HEK293 (cell line): ENCODE measurements at regions not wholly inside any gene's neighbourhood (a gene's known extent, or its start where the extent isn't known, plus 50 kb on each side); places are given as distances from the start of the nearest gene placed in this dataset.

Experiments
- CTCF ChIA-PET: fragments of 350-600 bp; formaldehyde crosslinking; extraction: SDS; loops from one replicate; lab custom pipeline; 2021; ENCODE audit warnings: antibody characterized with exemption; lab: Yijun Ruan, JAX
- POLR2A ChIA-PET: fragments of 300-600 bp; formaldehyde crosslinking; extraction: SDS; loops from one replicate; lab custom pipeline; 2020; ENCODE audit warnings: antibody characterized with exemption, inconsistent platforms; lab: Yijun Ruan, JAX
- H3K27ac ChIP-seq: fragments of 200-500 bp; sonication (Bioruptor generic); 2 replicates; pipeline ENCODE4 v1.5.1; 2014; ENCODE audit warnings: low read depth, low read length, control low read depth, inconsistent platforms; ENCODE audit errors: extremely low read depth
- H3K36me3 ChIP-seq, 2 experiments: fragments of 200-500 bp in 1 of 2; sonication (Bioruptor generic) in 1 of 2; 1 replicate in 1 of 2; 2 replicates in 1 of 2; pipeline ENCODE4 v1.5.1; 2014 to 2017; ENCODE audit warnings: inconsistent platforms in 2 of 2, low read length in 2 of 2; ENCODE audit not compliant: control insufficient read depth in 2 of 2, insufficient read depth in 1 of 2
- H3K4me1 ChIP-seq: fragments of 200-500 bp; sonication (Bioruptor generic); 2 replicates; pipeline ENCODE4 v1.5.1; 2014; ENCODE audit warnings: mild to moderate bottlenecking, low read length, inconsistent platforms; ENCODE audit not compliant: control insufficient read depth, insufficient read depth
- H3K4me3 ChIP-seq: 2 replicates; pipeline ENCODE4 v1.5.1; 2011; ENCODE audit warnings: low read depth, mild to moderate bottlenecking, control low read depth, low read length, moderate library complexity
- H3K9me3 ChIP-seq: fragments of 200-500 bp; sonication (Bioruptor generic); 2 replicates; pipeline ENCODE4 v1.5.1; 2014; ENCODE audit warnings: low read depth, low read length, inconsistent platforms; ENCODE audit not compliant: control insufficient read depth, insufficient read depth
- ELK4 ChIP-seq: IDR thresholded peaks from 2 replicates; pipeline ENCODE4 v1.6.1; 2011; ENCODE audit warnings: mild to moderate bottlenecking, low read depth, low read length, borderline replicate concordance
- GLI4 ChIP-seq: fragments of 450-650 bp; formaldehyde crosslinking; IDR thresholded peaks from 2 replicates; pipeline ENCODE4 v1.5.1; 2016; ENCODE audit warnings: missing biosample characterization, missing genetic modification characterization
- KLF1 ChIP-seq: fragments of 450-650 bp; formaldehyde crosslinking; IDR thresholded peaks from 2 replicates; pipeline ENCODE4 v1.5.1; 2016; ENCODE audit warnings: missing biosample characterization, missing genetic modification characterization
- KLF7 ChIP-seq: fragments of 450-650 bp; formaldehyde crosslinking; IDR thresholded peaks from 2 replicates; pipeline ENCODE4 v1.5.1; 2016; ENCODE audit warnings: missing biosample characterization, missing genetic modification characterization, borderline replicate concordance
- OSR2 ChIP-seq: fragments of 450-650 bp; formaldehyde crosslinking; IDR thresholded peaks from 2 replicates; pipeline ENCODE4 v1.5.1; 2016; ENCODE audit warnings: missing biosample characterization, missing genetic modification characterization
- PATZ1 ChIP-seq: fragments of 450-650 bp; formaldehyde crosslinking; IDR thresholded peaks from 2 replicates; pipeline ENCODE4 v1.5.1; 2016; ENCODE audit warnings: missing biosample characterization, missing genetic modification characterization
- PRDM1 ChIP-seq: fragments of 450-650 bp; formaldehyde crosslinking; IDR thresholded peaks from 2 replicates; pipeline ENCODE4; 2016; ENCODE audit warnings: missing biosample characterization, missing genetic modification characterization
- ZBTB21 ChIP-seq: fragments of 450-650 bp; formaldehyde crosslinking; IDR thresholded peaks from 2 replicates; pipeline ENCODE4 v1.5.1; 2017; ENCODE audit warnings: missing biosample characterization, missing genetic modification characterization
- ZIC2 ChIP-seq: fragments of 450-650 bp; formaldehyde crosslinking; IDR thresholded peaks from 2 replicates; pipeline ENCODE4 v1.5.1; 2016; ENCODE audit warnings: missing biosample characterization, missing genetic modification characterization
- ZNF214 ChIP-seq: fragments of 450-650 bp; formaldehyde crosslinking; IDR thresholded peaks from 2 replicates; pipeline ENCODE4 v1.5.1; 2017; ENCODE audit warnings: missing biosample characterization, mild to moderate bottlenecking, missing genetic modification characterization, borderline replicate concordance
- ZNF221 ChIP-seq: fragments of 450-650 bp; formaldehyde crosslinking; IDR thresholded peaks from 2 replicates; pipeline ENCODE4 v1.5.1; 2017; ENCODE audit warnings: missing biosample characterization, missing genetic modification characterization, borderline replicate concordance
- ZNF223 ChIP-seq: fragments of 450-650 bp; formaldehyde crosslinking; IDR thresholded peaks from 2 replicates; pipeline ENCODE4 v1.5.1; 2016; ENCODE audit warnings: missing biosample characterization, missing genetic modification characterization
- ZNF311 ChIP-seq: fragments of 450-650 bp; formaldehyde crosslinking; IDR thresholded peaks from 2 replicates; pipeline ENCODE4 v1.5.1; 2017; ENCODE audit warnings: missing biosample characterization, missing genetic modification characterization, borderline replicate concordance
- ZNF335 ChIP-seq: fragments of 450-650 bp; formaldehyde crosslinking; conservative IDR thresholded peaks from 2 replicates; pipeline ENCODE4 v1.5.1; 2016; ENCODE audit warnings: missing biosample characterization, missing genetic modification characterization
- ZNF341 ChIP-seq: fragments of 450-650 bp; formaldehyde crosslinking; IDR thresholded peaks from 2 replicates; pipeline ENCODE4; 2016; ENCODE audit warnings: low read depth, missing biosample characterization, missing genetic modification characterization
- ZNF37A ChIP-seq: fragments of 450-650 bp; IDR thresholded peaks from 2 replicates; pipeline ENCODE4 v1.5.1; 2018; ENCODE audit warnings: missing biosample characterization, missing genetic modification characterization
- ZNF48 ChIP-seq: fragments of 450-650 bp; formaldehyde crosslinking; IDR thresholded peaks from 2 replicates; pipeline ENCODE4 v1.5.1; 2016; ENCODE audit warnings: missing biosample characterization, missing genetic modification characterization
- ZNF529 ChIP-seq: fragments of 450-650 bp; formaldehyde crosslinking; IDR thresholded peaks from 2 replicates; pipeline ENCODE4 v1.5.1; 2017; ENCODE audit warnings: missing genetic modification characterization, missing biosample characterization; ENCODE audit not compliant: insufficient replicate concordance
- ZNF530 ChIP-seq: fragments of 450-650 bp; formaldehyde crosslinking; IDR thresholded peaks from 2 replicates; pipeline ENCODE4 v1.5.1; 2016; ENCODE audit warnings: low read depth, missing biosample characterization, missing genetic modification characterization
- ZNF548 ChIP-seq: fragments of 450-650 bp; formaldehyde crosslinking; IDR thresholded peaks from 2 replicates; pipeline ENCODE4 v1.5.1; 2016; ENCODE audit warnings: missing biosample characterization, missing genetic modification characterization
- ZNF549 ChIP-seq: fragments of 450-650 bp; IDR thresholded peaks from 2 replicates; pipeline ENCODE4 v1.5.1; 2018; ENCODE audit warnings: missing biosample characterization, missing genetic modification characterization, mild to moderate bottlenecking, inconsistent platforms, moderate library complexity
- ZNF555 ChIP-seq: fragments of 450-650 bp; formaldehyde crosslinking; conservative IDR thresholded peaks from 2 replicates; pipeline ENCODE4 v1.5.1; 2017; ENCODE audit warnings: missing biosample characterization, mild to moderate bottlenecking, missing genetic modification characterization, inconsistent platforms
- ZNF561 ChIP-seq: fragments of 450-650 bp; IDR thresholded peaks from 2 replicates; pipeline ENCODE4 v1.5.1; 2018; ENCODE audit warnings: missing biosample characterization, missing genetic modification characterization, borderline replicate concordance
- ZNF658 ChIP-seq: fragments of 450-650 bp; formaldehyde crosslinking; IDR thresholded peaks from 2 replicates; pipeline ENCODE4; 2016; ENCODE audit warnings: missing biosample characterization, missing genetic modification characterization
- ZNF747 ChIP-seq: fragments of 450-650 bp; formaldehyde crosslinking; IDR thresholded peaks from 2 replicates; pipeline ENCODE4 v1.5.1; 2016; ENCODE audit warnings: missing biosample characterization, missing genetic modification characterization
- ZNF785 ChIP-seq: fragments of 450-650 bp; formaldehyde crosslinking; IDR thresholded peaks from 2 replicates; pipeline ENCODE4 v1.5.1; 2016; ENCODE audit warnings: missing biosample characterization, missing genetic modification characterization
- TF ChIP-seq, protein P1 (sequence below): fragments of 450-650 bp; IDR thresholded peaks from 2 replicates; pipeline ENCODE4 v1.5.1; 2018; ENCODE audit warnings: missing biosample characterization, mild to moderate bottlenecking, missing genetic modification characterization
- TF ChIP-seq, protein P2 (sequence below): fragments of 450-650 bp; formaldehyde crosslinking; IDR thresholded peaks from 2 replicates; pipeline ENCODE4 v1.5.1; 2016; ENCODE audit warnings: missing biosample characterization, missing genetic modification characterization
- TF ChIP-seq, protein P3 (sequence below): fragments of 450-650 bp; formaldehyde crosslinking; IDR thresholded peaks from 2 replicates; pipeline ENCODE4 v1.5.1; 2016; ENCODE audit warnings: missing biosample characterization, missing genetic modification characterization

DNA sequence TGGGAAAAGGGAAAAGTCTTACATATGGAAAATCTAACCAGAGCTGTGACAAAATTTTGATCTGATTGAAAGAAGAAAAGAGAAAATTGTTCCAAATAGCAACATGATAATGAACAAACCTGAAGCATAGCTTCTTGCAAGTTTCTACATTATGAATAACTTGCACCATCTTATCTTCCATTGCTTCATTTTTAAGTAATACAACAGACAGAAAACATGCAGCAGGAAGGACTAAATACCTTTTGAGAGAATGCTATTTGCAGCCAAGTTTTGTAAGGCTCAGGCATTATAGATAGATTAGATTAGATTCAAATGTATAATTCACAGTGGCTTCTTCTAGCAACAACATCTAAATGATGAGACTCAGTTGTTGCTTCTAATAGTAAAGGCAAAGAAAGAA, 441.4 kb downstream of the AEBP2 start:
- POLR2A ChIA-PET = no interaction called here
- no peaks in the 10 kb centered on the region for H3K4me1 ChIP-seq
- CTCF ChIA-PET = no interaction called here

GRCh38 chr12:19882346-19882745, 443.1 kb downstream of the AEBP2 start:
- H3K36me3 ChIP-seq = no peaks in the 10 kb centered on the region
- no peaks in the 10 kb centered on the region for H3K9me3 ChIP-seq
- no peak overlapping the region for H3K4me3 ChIP-seq
- H3K4me1 ChIP-seq = no peaks in the 10 kb centered on the region
- H3K27ac ChIP-seq = no peak overlapping the region
- POLR2A ChIA-PET = no interaction called here
- CTCF ChIA-PET = interaction anchor here (0.6 kb wide), 1 partner anchor 338 kb away, joined by 3 read pairs; no protein-coding TSS in a partner anchor
- TF ChIP-seq ZNF214 (tag by site-specific recombination) (no peak), ZNF311 (tag by site-specific recombination) (no peak), KLF7 (tag by site-specific recombination) (no peak), ZNF221 (tag by site-specific recombination) (no peak), ZNF555 (tag by site-specific recombination) (no peak), ZNF785 (no peak), PATZ1 (tag by site-specific recombination) (no peak), ZNF529 (tag by site-specific recombination) (no peak), ELK4 (no peak), GLI4 (tag by site-specific recombination) (no peak), OSR2 (no peak)
- TF ChIP-seq, protein P1, sequence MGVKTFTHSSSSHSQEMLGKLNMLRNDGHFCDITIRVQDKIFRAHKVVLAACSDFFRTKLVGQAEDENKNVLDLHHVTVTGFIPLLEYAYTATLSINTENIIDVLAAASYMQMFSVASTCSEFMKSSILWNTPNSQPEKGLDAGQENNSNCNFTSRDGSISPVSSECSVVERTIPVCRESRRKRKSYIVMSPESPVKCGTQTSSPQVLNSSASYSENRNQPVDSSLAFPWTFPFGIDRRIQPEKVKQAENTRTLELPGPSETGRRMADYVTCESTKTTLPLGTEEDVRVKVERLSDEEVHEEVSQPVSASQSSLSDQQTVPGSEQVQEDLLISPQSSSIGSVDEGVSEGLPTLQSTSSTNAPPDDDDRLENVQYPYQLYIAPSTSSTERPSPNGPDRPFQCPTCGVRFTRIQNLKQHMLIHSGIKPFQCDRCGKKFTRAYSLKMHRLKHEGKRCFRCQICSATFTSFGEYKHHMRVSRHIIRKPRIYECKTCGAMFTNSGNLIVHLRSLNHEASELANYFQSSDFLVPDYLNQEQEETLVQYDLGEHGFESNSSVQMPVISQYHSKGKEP (tag by site-specific recombination) = no peak
- TF ChIP-seq, protein P2, sequence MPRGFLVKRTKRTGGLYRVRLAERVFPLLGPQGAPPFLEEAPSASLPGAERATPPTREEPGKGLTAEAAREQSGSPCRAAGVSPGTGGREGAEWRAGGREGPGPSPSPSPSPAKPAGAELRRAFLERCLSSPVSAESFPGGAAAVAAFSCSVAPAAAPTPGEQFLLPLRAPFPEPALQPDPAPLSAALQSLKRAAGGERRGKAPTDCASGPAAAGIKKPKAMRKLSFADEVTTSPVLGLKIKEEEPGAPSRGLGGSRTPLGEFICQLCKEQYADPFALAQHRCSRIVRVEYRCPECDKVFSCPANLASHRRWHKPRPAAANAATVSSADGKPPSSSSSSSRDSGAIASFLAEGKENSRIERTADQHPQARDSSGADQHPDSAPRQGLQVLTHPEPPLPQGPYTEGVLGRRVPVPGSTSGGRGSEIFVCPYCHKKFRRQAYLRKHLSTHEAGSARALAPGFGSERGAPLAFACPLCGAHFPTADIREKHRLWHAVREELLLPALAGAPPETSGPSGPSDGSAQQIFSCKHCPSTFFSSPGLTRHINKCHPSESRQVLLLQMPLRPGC (tag by site-specific recombination) = no peak

More for the DNA sequence above, 441.4 kb downstream of the AEBP2 start:
- TF ChIP-seq ZNF561 (tag by site-specific recombination) = no peak
- no peak for TF ChIP-seq ZNF548
- no peak for TF ChIP-seq ZNF341 (tag by site-specific recombination)
- TF ChIP-seq ZNF549 (tag by site-specific recombination) = no peak
- TF ChIP-seq, protein P2 (tag by site-specific recombination) = no peak
- no peak for TF ChIP-seq ZNF48 (tag by site-specific recombination)
- TF ChIP-seq ZNF37A (tag by site-specific recombination) = no peak
- no peak for TF ChIP-seq ZNF223 (tag by site-specific recombination)
- TF ChIP-seq ZNF747 (tag by site-specific recombination) = no peak
- TF ChIP-seq ZNF530 (tag by site-specific recombination) = no peak
- no peak for TF ChIP-seq ZNF658 (tag by site-specific recombination)
- no peak for TF ChIP-seq PRDM1
- no peak for TF ChIP-seq ZNF335 (tag by site-specific recombination)
- no peak for TF ChIP-seq ELK4
- TF ChIP-seq KLF1 = no peak
- no peak for TF ChIP-seq ZIC2
- TF ChIP-seq, protein P3, sequence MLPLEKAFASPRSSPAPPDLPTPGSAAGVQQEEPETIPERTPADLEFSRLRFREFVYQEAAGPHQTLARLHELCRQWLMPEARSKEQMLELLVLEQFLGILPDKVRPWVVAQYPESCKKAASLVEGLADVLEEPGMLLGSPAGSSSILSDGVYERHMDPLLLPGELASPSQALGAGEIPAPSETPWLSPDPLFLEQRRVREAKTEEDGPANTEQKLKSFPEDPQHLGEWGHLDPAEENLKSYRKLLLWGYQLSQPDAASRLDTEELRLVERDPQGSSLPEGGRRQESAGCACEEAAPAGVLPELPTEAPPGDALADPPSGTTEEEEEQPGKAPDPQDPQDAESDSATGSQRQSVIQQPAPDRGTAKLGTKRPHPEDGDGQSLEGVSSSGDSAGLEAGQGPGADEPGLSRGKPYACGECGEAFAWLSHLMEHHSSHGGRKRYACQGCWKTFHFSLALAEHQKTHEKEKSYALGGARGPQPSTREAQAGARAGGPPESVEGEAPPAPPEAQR (tag by site-specific recombination) = no peak
- TF ChIP-seq ZBTB21 (tag by site-specific recombination) = no peak
- H3K9me3 ChIP-seq = no peaks in the 10 kb centered on the region
- H3K4me3 ChIP-seq = no peak overlapping the region
- no peaks in the 10 kb centered on the region for H3K36me3 ChIP-seq
- no peak overlapping the region for H3K27ac ChIP-seq
